ENCODE measurements at regions not wholly inside any gene's neighbourhood (a gene's known extent, or its start where the extent isn't known, plus 50 kb on each side); places are given as distances from the start of the nearest gene placed in this dataset.

GRCh38 chr10:118914629-118915028, 114.9 kb upstream of the NANOS1 start:
- TF ChIP-seq POLR2A (IDR thresholded peaks at IDR 0.05) (no peak), CTCF (IDR thresholded peaks at IDR 0.05) (no peak), EP300 (IDR thresholded peaks at IDR 0.05) (no peak)
